ENCODE measurements at regions not wholly inside any gene's neighbourhood (a gene's known extent, or its start where the extent isn't known, plus 50 kb on each side); places are given as distances from the start of the nearest gene placed in this dataset.

- Mint-ChIP-seq H3K9me3 (no peaks in the 10 kb centered on the region), H3K36me3 (ENCODE audit: low read depth) (no peaks in the 10 kb centered on the region), H3K27ac (no peak overlapping the region), H3K4me1 (ENCODE audit: low read depth) (no peaks in the 10 kb centered on the region), H3K27me3 (ENCODE audit: low read depth) (no peaks in the 10 kb centered on the region), H3K4me3 (no peak overlapping the region)
- intact Hi-C loops (cut with micrococcal nuclease): no loop called here
- DNase-seq: no peak
- CTCF ChIA-PET: no interaction called here
Observed at GRCh38 chr17:70336411-70336810, 167.1 kb downstream of the KCNJ2 start.

DNA sequence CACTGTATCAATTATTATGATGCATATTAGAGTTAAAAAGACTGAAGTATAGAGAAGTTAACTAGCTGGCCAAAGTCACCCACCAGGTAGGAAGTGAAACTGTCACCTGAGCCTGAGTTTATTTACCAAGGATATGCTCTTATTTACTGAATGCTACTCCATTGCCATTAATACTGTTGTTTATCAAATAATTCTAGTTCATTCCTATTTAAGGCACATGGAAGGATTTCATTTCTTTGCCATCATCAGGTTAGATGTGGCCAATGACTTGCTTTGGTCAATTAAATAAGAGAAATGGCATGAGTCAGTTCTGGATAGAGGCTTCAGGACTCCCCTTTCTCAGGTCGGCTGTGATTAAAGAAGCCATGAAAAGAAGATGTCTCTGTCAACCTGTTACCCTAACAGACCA lies 169.6 kb downstream of the KCNJ2 start:
- Mint-ChIP-seq H3K4me3 (no peak overlapping the region), H3K4me1 (ENCODE audit: low read depth) (peaks cover 5% of the 10 kb centered on the region), H3K36me3 (ENCODE audit: low read depth) (no peaks in the 10 kb centered on the region), H3K27ac (no peak overlapping the region), H3K9me3 (no peaks in the 10 kb centered on the region), H3K27me3 (ENCODE audit: low read depth) (no peaks in the 10 kb centered on the region)
- CTCF ChIA-PET: interaction anchor here (0.6 kb wide), 1 partner anchor 14 kb away, joined by 3 read pairs; no protein-coding TSS in a partner anchor
- intact Hi-C loops (cut with micrococcal nuclease): no loop called here
- no peak for DNase-seq

DNA sequence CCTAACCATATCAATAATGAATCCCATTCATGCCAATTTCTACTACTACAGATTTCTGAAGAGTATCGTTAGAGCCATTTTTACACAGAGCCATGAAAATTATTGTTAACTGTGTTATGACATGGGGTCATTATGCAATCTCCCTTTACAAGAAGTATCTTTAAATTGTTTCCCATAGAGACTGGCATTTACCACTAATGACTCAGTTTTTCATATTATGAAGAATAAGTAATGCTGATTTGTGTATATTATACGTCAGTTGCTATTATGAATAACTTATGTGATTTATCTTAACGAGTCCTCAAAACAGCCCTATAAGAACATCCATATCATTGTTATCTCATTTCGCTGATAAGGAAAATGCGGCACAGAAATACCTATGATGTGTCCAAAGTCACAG lies 173.8 kb downstream of the KCNJ2 start:
- CTCF ChIA-PET: no interaction called here
- Mint-ChIP-seq H3K36me3 (ENCODE audit: low read depth) (no peaks in the 10 kb centered on the region), H3K27ac (no peak overlapping the region), H3K4me3 (no peak overlapping the region), H3K9me3 (no peaks in the 10 kb centered on the region), H3K4me1 (ENCODE audit: low read depth) (peaks cover 14% of the 10 kb centered on the region), H3K27me3 (ENCODE audit: low read depth) (no peaks in the 10 kb centered on the region)
- intact Hi-C loops (cut with micrococcal nuclease): no loop called here
- no peak for DNase-seq

- Mint-ChIP-seq H3K4me3 (peak overlapping the region; percentile 14), H3K36me3 (ENCODE audit: low read depth) (no peaks in the 10 kb centered on the region), H3K27me3 (ENCODE audit: low read depth) (peaks cover 3% of the 10 kb centered on the region), H3K27ac (no peak overlapping the region), H3K4me1 (ENCODE audit: low read depth) (peaks cover 14% of the 10 kb centered on the region), H3K9me3 (no peaks in the 10 kb centered on the region)
- CTCF ChIA-PET: interaction anchor here (0.7 kb wide), 1 partner anchor 9 kb away, joined by 3 read pairs; no protein-coding TSS in a partner anchor
- no peak for DNase-seq
- intact Hi-C loops (cut with micrococcal nuclease): no loop called here
Observed at GRCh38 chr17:70344386-70345060, 175.2 kb downstream of the KCNJ2 start.

- Mint-ChIP-seq H3K27me3 (ENCODE audit: low read depth) (peaks cover 3% of the 10 kb centered on the region), H3K36me3 (ENCODE audit: low read depth) (no peaks in the 10 kb centered on the region), H3K4me3 (no peak overlapping the region), H3K4me1 (ENCODE audit: low read depth) (peaks cover 14% of the 10 kb centered on the region), H3K9me3 (no peaks in the 10 kb centered on the region), H3K27ac (no peak overlapping the region)
- CTCF ChIA-PET: no interaction called here
- intact Hi-C loops (cut with micrococcal nuclease): no loop called here
- DNase-seq: no peak
Observed at GRCh38 chr17:70345061-70345460, 175.7 kb downstream of the KCNJ2 start.

DNA sequence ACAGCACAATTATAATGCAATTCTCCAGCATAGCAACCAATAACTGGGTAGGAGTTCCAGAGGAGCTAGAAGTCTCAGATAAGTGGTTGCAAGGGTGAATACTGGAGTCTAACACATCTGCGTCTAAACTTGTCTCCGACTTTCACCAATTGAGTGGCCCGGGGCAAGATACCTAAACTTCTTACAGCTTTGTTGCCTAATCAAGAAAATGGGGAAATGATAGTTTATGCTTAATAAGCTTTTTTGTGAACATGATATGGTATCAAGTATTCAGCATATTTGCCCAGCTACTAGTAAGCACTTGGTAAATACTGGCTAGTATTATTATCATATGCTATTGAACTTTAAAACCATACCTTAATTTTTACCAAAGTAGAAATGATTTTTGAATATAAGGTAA lies 183.5 kb downstream of the KCNJ2 start:
- intact Hi-C loops (cut with micrococcal nuclease): no loop called here
- no peak for DNase-seq
- Mint-ChIP-seq H3K36me3 (ENCODE audit: low read depth) (no peaks in the 10 kb centered on the region), H3K4me3 (no peak overlapping the region), H3K4me1 (ENCODE audit: low read depth) (no peaks in the 10 kb centered on the region), H3K27me3 (ENCODE audit: low read depth) (peaks cover 6% of the 10 kb centered on the region), H3K9me3 (no peaks in the 10 kb centered on the region), H3K27ac (no peak overlapping the region)
- CTCF ChIA-PET: interaction anchor here (0.6 to 1.6 kb wide), 3 partner anchors 8 to 14 kb away, joined by 3 read pairs; no protein-coding TSS in a partner anchor

DNA sequence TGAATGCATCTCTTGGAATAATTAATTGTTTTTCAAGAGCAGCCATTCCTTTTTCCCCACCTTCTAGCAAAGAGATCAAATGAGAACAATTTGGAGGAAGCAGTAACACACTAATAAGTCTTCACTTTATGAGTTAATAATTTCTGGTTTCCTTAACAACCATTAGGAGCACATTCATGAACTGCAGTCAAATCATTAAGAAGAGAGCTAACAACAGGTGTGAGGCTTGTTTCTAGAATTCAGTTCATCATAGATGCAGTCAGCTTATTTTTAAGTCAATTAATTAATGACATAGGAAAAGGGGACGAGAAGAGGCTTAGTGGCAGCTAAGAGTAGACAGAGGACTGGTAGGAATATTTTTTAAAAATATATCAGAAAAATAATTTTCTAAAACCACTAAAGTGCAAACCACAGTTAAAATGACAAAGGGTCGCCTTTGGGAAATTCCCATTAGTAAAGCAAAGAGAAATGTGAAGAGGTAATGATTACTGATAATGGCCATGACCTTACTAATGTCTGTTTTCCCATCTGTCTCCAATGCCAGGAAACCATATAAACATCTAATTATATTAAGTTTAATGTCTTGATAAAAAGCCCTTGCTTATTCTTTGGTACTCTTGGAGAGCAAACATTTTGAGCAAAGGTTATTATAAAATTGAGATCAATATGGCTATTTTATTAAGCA lies 184.2 kb downstream of the KCNJ2 start:
- intact Hi-C loops (cut with micrococcal nuclease): no loop called here
- DNase-seq: no peak
- H3K36me3 Mint-ChIP-seq (ENCODE audit: low read depth): no peaks in the 10 kb centered on the region
- no peaks in the 10 kb centered on the region for H3K9me3 Mint-ChIP-seq
- H3K27me3 Mint-ChIP-seq (ENCODE audit: low read depth): peaks cover 6% of the 10 kb centered on the region
- H3K27ac Mint-ChIP-seq: no peak overlapping the region
- CTCF ChIA-PET: interaction anchor here (0.6 to 1.2 kb wide), 2 partner anchors 9 to 15 kb away, joined by 3 read pairs; no protein-coding TSS in a partner anchor
- no peak overlapping the region for H3K4me3 Mint-ChIP-seq
- H3K4me1 Mint-ChIP-seq (ENCODE audit: low read depth): no peaks in the 10 kb centered on the region

- intact Hi-C loops (cut with micrococcal nuclease): no loop called here
- Mint-ChIP-seq H3K27me3 (ENCODE audit: low read depth) (peaks cover 6% of the 10 kb centered on the region), H3K36me3 (ENCODE audit: low read depth) (no peaks in the 10 kb centered on the region), H3K9me3 (no peaks in the 10 kb centered on the region), H3K4me3 (no peak overlapping the region), H3K27ac (no peak overlapping the region), H3K4me1 (ENCODE audit: low read depth) (no peaks in the 10 kb centered on the region)
- CTCF ChIA-PET: no interaction called here
- DNase-seq: no peak
Observed at GRCh38 chr17:70355185-70355584, 185.9 kb downstream of the KCNJ2 start.

DNA sequence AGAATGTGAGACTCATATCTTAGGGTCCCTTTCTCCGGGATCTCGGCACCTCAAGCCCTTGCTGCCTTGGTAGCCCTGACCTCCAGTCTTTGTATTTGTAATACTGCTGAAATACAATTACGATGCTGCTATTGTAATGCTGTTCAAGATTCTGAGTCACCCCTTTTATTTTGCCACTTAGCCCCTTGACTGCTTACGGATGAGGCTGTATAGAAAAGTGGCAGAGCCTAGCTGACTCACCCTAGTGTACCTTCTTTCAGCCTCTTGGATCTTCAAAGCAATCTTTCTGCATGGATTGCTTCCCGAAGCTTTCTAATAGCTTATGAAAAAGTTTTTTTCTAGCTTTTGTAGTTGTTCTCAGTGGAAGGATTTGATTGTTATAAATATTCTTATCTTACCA lies 187.9 kb downstream of the KCNJ2 start:
- Mint-ChIP-seq H3K4me3 (no peak overlapping the region), H3K27me3 (ENCODE audit: low read depth) (peaks cover 8% of the 10 kb centered on the region), H3K4me1 (ENCODE audit: low read depth) (no peaks in the 10 kb centered on the region), H3K36me3 (ENCODE audit: low read depth) (no peaks in the 10 kb centered on the region), H3K9me3 (peaks cover 3% of the 10 kb centered on the region), H3K27ac (no peak overlapping the region)
- CTCF ChIA-PET: interaction anchor here (0.6 kb wide), 1 partner anchor 788 kb away, joined by 3 read pairs; no protein-coding TSS in a partner anchor
- DNase-seq: no peak
- intact Hi-C loops (cut with micrococcal nuclease): no loop called here

DNA sequence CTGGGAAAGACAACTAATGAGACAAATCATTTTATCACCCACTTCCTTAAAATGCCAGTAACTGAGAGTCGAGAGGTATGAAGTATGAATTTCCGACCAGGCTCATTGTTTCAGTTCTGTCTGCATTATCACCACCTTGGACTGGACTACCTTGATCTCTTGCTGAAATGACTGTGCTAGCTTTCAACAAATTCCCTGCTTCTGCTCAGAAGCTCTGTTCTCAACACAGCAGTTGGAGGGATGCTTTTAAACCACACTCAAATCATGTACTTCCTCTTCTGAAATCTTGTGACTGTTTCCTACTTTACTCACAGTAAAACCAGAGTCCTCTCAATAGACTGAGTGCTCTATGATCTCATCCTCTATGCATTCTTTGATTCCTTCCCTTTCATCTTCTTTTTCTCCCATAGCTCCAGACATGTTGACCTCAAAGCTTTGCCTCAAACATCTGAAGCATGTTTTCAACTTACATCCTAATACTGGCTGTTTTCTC lies 195.8 kb downstream of the KCNJ2 start:
- Mint-ChIP-seq H3K9me3 (peaks cover 3% of the 10 kb centered on the region), H3K4me1 (ENCODE audit: low read depth) (no peaks in the 10 kb centered on the region), H3K27ac (no peak overlapping the region), H3K27me3 (ENCODE audit: low read depth) (peaks cover 11% of the 10 kb centered on the region), H3K4me3 (no peak overlapping the region), H3K36me3 (ENCODE audit: low read depth) (no peaks in the 10 kb centered on the region)
- CTCF ChIA-PET: no interaction called here
- intact Hi-C loops (cut with micrococcal nuclease): loop anchor here (1.0 kb wide), 1 partner anchor 66 kb away; no protein-coding TSS in a partner anchor
- DNase-seq: no peak

GRCh38 chr17:70366386-70366785 lies 197.1 kb downstream of the KCNJ2 start:
- CTCF ChIA-PET: interaction anchor here (0.7 kb wide), 1 partner anchor 835 kb away, joined by 3 read pairs; no protein-coding TSS in a partner anchor
- no peak overlapping the region for H3K27ac Mint-ChIP-seq
- DNase-seq: no peak

DNA sequence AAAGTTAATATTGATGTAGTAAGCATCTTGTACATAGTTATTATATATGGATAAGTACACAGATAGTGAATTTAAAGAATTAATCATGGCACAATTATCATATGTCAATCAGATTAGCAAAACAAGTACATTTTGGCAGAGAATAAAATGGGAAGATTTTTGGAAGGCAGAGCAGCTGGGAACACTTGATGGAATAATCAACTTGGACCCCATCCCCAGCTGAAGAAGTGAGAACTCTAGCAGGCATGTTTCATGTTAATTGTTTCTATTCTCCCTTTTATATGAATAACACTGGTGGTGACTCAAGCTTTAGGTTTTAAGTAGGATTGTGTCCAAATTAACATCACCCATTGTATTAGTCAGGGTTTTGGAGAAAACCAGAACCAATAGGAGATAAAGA lies 198.7 kb downstream of the KCNJ2 start:
- Mint-ChIP-seq H3K36me3 (ENCODE audit: low read depth) (no peaks in the 10 kb centered on the region), H3K4me1 (ENCODE audit: low read depth) (no peaks in the 10 kb centered on the region), H3K27me3 (ENCODE audit: low read depth) (peaks cover 7% of the 10 kb centered on the region), H3K4me3 (no peak overlapping the region), H3K9me3 (no peaks in the 10 kb centered on the region), H3K27ac (no peak overlapping the region)
- CTCF ChIA-PET: no interaction called here
- no peak for DNase-seq
- intact Hi-C loops (cut with micrococcal nuclease): no loop called here

More at GRCh38 chr17:70366386-70366785, 197.1 kb downstream of the KCNJ2 start:
- intact Hi-C loops (cut with micrococcal nuclease): no loop called here
- H3K27me3 Mint-ChIP-seq (ENCODE audit: low read depth): peaks cover 7% of the 10 kb centered on the region
- H3K4me1 Mint-ChIP-seq (ENCODE audit: low read depth): no peaks in the 10 kb centered on the region
- no peaks in the 10 kb centered on the region for H3K9me3 Mint-ChIP-seq
- H3K4me3 Mint-ChIP-seq: no peak overlapping the region
- H3K36me3 Mint-ChIP-seq (ENCODE audit: low read depth): no peaks in the 10 kb centered on the region

DNA sequence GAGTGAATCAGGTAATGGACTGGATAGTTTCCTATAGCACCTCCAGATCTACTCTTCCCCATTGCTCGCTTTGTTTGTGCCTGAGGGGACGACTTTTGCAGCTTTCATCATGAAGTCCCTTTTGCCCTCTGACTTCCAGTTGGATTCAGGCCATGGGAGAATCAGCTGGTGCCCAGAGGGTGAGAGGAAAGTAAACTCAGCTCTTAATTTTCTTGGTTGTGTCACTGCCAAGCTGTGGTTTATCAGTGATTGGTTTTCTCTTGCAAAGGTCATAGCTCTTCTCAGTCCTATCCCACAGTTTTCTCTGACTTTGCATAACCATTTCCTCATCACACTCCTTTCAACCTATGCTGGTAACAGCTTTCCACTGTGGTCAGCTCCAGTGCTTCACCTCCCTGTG lies 200.1 kb downstream of the KCNJ2 start:
- H3K27me3 Mint-ChIP-seq (ENCODE audit: low read depth): peaks cover 5% of the 10 kb centered on the region

More for the DNA sequence above, 200.1 kb downstream of the KCNJ2 start:
- Mint-ChIP-seq H3K4me1 (ENCODE audit: low read depth) (no peaks in the 10 kb centered on the region), H3K36me3 (ENCODE audit: low read depth) (no peaks in the 10 kb centered on the region), H3K9me3 (peaks cover 1% of the 10 kb centered on the region), H3K27ac (no peak overlapping the region), H3K4me3 (no peak overlapping the region)
- no peak for DNase-seq
- CTCF ChIA-PET: no interaction called here
- intact Hi-C loops (cut with micrococcal nuclease): no loop called here

Measured in activated naive CD4-positive, alpha-beta T cell treated with anti-CD3 and anti-CD28 coated beads for 36 hours (primary cell).